GM21390 (cell line): ENCODE measurements at regions not wholly inside any gene's neighbourhood (a gene's known extent, or its start where the extent isn't known, plus 50 kb on each side); places are given as distances from the start of the nearest gene placed in this dataset.
"Not testable (repeated sequence)": the region's sequence is repeated elsewhere in the genome, so short reads cannot be mapped to it uniquely, and the experiment has no call there.

Experiments
- ATAC-seq: cut with Tn5 transposase; IDR thresholded peaks from one replicate; pipeline ENCODE4 v1.9.1; 2021; ENCODE audit not compliant: unreplicated experiment

GRCh38 chr9:115849679-115850412 lies 303.7 kb upstream of the PAPPA start:
- ATAC-seq = no peak

GRCh38 chr9:115850548-115851304 lies 302.9 kb upstream of the PAPPA start:
- no peak for ATAC-seq

DNA sequence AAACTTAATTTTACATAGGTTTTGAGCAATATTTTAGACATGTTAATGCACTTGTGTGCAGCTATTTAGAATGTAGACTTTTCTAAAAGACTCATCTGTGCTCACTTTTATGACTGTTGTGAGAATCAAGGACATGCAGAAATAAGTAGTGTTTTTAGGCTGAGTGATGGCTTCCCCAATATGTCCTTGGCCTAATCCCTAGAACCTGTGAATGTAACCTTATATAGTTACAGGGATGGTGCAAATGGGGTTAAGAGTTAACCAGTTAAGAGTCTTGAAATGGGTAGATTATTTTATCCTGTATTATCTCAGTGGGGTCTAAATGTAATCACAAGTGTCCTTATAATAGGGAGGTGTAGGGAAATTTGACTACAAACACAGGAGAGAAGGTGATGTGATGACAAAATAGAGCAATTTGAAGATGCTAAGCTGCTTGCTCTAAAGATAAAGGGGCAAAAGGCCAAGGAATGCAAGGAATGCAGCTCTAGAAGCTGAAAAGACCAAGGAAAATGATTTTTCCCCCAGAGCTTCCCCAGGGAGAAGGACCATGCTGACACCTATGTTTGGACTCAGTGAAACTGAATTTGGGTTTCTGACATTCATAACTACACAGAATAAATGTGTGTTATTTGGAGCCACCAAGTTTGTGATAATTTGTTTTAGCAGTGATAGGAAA lies 298.0 kb upstream of the PAPPA start:
- no peak for ATAC-seq

DNA sequence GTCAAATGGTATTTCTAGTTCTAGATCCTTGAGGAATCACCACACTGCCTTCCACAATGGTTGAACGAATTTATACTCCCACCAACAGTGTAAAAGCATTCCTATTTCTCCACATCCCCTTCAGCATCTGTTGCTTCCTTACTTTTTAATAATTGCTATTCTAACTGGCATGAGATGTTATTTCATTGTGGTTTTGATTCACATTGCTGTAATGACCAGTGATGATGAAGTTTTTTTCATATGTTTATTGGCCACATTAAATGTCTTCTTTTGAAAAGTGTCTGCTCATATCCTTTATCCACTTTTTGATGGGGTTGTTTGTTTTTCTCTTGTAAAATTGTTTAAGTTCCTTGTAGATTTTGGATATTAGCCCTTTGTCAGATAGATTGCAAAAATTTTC lies 295.2 kb upstream of the PAPPA start:
- not testable (repeated sequence) for ATAC-seq

DNA sequence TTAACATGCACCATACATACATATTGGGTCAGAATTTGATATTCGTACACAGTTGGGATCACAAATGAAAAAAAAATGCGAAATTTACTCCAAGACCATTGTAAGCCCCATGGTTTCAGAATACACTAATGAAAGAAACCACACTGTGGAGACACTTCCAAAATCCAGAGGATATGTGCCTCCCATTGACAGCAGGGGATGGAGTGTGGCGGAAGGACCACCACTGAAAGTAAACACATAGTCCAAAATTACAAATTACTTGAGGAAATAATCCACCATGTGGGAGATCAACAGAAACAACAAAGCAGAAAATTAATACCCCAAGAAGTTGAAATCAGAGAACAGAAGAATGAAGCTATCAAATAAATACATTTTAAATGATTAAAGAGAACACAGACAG lies 291.6 kb upstream of the PAPPA start:
- no peak for ATAC-seq

DNA sequence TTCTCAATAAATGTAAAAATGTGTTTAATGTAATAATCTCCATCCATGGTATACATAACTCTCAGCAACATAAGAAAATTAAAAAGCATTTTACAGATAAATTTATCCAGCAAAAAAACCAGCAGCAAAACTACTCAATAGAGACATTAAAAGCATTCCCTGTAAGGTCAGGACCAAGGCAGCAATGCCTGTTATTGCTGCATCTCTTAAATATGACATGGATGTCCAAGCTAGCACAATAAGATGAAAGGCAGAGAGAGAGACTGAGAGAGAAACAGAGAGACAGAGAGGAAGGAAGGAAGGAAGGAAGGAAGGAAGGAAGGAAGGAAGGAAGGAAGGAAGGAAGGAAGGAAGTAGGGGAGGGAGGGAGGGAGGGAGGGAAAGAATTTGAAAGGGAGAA lies 289.0 kb upstream of the PAPPA start:
- no peak for ATAC-seq

DNA sequence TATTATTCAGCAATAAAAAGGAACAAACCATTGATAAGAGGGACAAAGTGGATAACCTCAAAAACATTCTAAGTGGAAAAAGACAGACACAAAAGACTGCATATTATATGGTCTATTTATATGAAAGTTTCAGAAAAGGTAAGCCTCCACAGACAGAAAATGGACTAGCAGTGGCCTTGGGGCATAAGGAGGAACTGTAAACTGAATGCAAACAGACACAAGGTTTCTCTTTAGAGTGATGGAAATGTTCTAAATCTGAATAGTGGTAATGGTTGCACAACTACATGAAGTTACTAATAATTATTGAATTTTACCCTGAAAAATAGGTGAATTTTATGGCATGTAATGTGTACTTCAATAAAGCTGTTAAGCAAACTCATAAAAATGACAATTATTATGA lies 286.3 kb upstream of the PAPPA start:
- no peak for ATAC-seq

- no peak for ATAC-seq
Observed at GRCh38 chr9:115877852-115878438, 275.6 kb upstream of the PAPPA start.

DNA sequence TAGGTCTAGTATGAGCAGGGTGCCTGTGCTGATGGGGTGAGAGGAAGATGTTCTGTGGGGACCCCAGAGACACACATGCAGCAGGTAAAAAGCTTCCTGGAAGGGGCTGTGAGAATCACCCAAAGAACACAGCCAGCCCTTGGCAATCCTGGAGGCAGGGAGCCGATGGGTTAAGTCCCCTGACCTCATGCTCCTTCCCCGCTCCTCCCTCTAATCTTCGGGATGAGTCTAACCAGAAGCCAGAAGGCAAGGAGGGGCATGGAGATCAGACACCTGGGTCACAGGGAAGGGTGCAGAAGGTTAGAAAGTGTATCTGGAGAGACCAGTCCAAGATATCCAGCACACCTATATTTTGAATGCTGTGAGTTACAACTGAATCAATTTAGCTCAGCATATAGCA lies 274.1 kb upstream of the PAPPA start:
- ATAC-seq = no peak

GRCh38 chr9:115880221-115880885 lies 273.2 kb upstream of the PAPPA start:
- ATAC-seq = no peak

- no peak for ATAC-seq
Observed at GRCh38 chr9:115882911-115883310, 270.7 kb upstream of the PAPPA start.

DNA sequence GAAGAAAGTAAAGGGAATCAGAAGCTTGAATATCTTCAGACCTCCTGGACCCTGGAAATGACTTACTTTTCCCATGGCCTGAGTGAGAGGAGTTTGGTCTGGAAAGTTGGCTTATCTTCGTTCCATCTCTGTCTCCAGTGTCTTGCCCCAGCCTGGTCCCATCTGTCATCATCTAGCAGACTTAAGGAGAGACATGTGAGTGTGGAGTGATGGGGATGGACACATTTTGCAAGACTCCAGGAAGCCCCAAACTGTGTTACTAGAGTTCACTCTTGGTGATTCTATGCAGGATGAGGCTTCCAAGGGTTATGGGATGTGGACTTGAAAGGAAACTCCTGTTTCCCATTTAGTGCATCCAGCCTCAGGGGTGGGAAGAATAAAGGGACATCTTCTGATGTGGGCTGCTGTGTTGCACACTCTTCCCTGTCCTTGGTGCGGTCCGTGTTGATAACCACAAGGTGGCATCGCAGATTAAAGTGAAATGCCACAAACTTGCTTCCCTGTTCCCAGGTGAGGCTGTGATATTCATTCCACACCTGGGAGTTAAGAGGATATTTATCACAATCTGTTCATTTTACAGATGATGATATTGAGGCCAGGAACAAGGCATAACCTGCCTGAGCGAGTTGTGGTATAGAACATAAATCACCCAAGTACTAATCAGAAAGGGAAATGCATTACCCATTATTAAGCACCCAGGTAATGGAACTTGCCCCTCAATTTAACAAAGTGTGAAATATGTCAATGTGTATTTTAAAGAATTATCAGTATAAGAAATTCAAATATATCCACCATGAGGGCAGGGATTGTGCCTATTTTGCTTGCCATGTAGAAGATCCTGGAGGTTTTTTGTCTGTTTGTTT lies 269.9 kb upstream of the PAPPA start:
- ATAC-seq = no peak

GRCh38 chr9:115884846-115885245 lies 268.7 kb upstream of the PAPPA start:
- no peak for ATAC-seq

DNA sequence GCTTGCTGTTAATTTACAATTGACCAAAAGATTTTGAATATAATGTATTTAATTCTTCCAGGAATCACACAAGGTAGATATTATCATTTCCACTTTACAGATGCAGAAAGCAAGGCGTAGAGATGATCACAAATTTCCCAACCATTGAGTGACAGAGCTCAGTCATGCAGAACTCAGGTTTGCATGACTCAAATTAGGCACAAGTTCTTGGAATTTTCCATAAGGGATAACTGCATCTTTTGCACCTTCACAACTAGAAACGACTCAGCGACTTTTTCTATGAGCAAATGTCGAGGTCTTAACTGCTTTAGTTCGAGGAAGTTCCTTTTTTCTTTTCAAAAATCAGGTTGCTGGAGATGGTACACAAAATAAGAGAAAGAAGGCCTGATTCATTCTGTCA lies 265.5 kb upstream of the PAPPA start:
- ATAC-seq = no peak

DNA sequence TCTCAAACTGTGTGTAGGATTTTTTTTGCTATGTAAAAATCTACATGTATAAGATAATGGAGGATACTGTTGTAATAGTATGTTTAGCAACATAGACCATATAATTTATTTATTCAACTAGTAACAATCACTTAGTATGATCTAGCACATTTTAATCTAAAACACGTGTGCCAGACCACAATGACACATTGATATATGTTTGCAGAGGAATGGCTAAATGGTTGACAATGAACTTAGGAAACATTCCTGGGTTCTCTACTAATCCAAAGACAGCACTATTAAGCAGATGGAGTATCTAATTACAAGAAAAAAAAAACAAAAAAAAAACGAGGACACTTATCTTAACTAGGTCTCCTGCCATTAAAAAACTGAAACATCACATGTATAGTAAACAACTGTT lies 261.7 kb upstream of the PAPPA start:
- ATAC-seq = no peak

DNA sequence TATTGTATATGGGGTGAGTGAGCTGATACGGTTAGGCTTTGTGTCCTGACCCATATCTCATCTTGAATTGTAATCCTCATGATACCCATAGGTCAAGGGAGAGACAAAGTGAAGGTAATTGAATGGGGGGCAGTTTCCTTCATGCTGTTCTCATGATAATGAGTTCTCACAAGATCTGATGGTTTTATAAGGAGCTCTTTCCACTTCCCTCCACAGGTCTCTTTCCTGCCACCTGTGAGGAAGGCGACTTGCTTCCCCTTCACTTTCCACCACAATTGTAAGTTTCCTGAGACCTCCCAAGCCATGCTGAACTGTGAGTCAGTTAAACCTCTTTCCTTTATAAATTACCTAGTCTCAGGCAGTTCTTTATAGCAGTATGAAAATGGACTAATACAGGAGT lies 255.1 kb upstream of the PAPPA start:
- ATAC-seq = not testable (repeated sequence)

DNA sequence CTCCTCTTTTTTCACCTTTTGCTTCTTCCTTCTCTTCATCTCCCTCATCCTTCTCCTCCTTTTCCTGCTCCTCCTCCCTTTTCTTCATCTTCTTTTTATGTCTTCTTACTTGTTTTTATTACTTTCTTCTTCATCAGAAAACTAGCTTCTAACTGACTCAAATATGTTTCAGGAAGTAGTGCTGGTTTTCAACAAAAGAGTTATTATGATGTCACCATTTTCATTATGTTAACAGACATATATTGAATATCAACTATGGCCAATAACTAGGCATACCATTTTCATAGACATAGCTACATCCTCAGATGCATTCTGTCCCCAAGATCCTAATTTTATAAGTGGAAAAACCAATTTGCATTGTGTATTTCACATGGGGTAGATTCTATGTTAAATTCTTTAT lies 252.9 kb upstream of the PAPPA start:
- no peak for ATAC-seq

- no peak for ATAC-seq
Observed at GRCh38 chr9:115910959-115911358, 242.6 kb upstream of the PAPPA start.

- no peak for ATAC-seq
Observed at GRCh38 chr9:115912086-115912485, 241.5 kb upstream of the PAPPA start.

DNA sequence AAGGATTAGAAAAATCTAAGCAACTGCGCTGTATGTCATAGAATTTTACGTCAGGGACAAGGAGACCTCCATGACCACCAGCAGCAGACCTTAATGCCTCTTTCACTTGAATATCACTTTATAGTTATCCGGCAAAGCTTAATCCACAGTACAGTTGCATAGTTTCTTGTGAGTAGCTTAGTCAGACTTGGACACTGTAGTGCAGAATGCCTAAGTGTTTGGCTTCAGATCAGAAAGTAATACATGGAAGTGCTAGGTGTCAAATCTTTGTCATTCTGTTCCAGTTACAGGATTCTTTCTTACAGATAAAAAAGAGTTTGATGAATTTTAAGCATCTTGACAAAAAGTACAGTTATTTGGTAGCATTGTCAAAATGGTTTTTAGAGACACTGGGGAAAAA lies 239.9 kb upstream of the PAPPA start:
- ATAC-seq = no peak
